ENCODE measurements at regions not wholly inside any gene's neighbourhood (a gene's known extent, or its start where the extent isn't known, plus 50 kb on each side); places are given as distances from the start of the nearest gene placed in this dataset.
"Not testable (repeated sequence)": the region's sequence is repeated elsewhere in the genome, so short reads cannot be mapped to it uniquely, and the experiment has no call there.

- H3K4me3 ChIP-seq (ENCODE audit: low read depth in 1 of 2, low read length in 2 of 2); H3K9me3 ChIP-seq (ENCODE audit: control insufficient read depth in 1 of 2, low read length in 2 of 2); H3K27ac ChIP-seq (ENCODE audit: low read length); H3K36me3 ChIP-seq (ENCODE audit: control insufficient read depth in 1 of 2, insufficient read depth in 2 of 2, low read length in 2 of 2); H3K27me3 ChIP-seq (ENCODE audit: low read depth, low read length); H3K4me1 ChIP-seq (ENCODE audit: control insufficient read depth in 1 of 2, insufficient read depth in 2 of 2, low read length in 2 of 2): not testable (repeated sequence)
Observed at GRCh38 chr7:66438703-66439405, 189.8 kb upstream of the KCTD7 start.

- Histone ChIP-seq H3K27me3 (ENCODE audit: low read depth, low read length) (no peaks in the 10 kb centered on the region), H3K27ac (ENCODE audit: low read length) (no peak overlapping the region), H3K36me3 (ENCODE audit: control insufficient read depth in 1 of 2, insufficient read depth in 2 of 2, low read length in 2 of 2) (no peaks in the 10 kb centered on the region), H3K4me3 (ENCODE audit: low read depth in 1 of 2, low read length in 2 of 2) (no peak overlapping the region), H3K9me3 (ENCODE audit: control insufficient read depth in 1 of 2, low read length in 2 of 2) (no peaks in the 10 kb centered on the region), H3K4me1 (ENCODE audit: control insufficient read depth in 1 of 2, insufficient read depth in 2 of 2, low read length in 2 of 2) (no peaks in the 10 kb centered on the region)
Observed at GRCh38 chr7:66442385-66442784, 186.3 kb upstream of the KCTD7 start.

- Histone ChIP-seq H3K27ac (ENCODE audit: low read length) (no peak overlapping the region), H3K4me3 (ENCODE audit: low read depth in 1 of 2, low read length in 2 of 2) (no peak overlapping the region), H3K36me3 (ENCODE audit: control insufficient read depth in 1 of 2, insufficient read depth in 2 of 2, low read length in 2 of 2) (no peaks in the 10 kb centered on the region), H3K4me1 (ENCODE audit: control insufficient read depth in 1 of 2, insufficient read depth in 2 of 2, low read length in 2 of 2) (no peaks in the 10 kb centered on the region), H3K9me3 (ENCODE audit: control insufficient read depth in 1 of 2, low read length in 2 of 2) (no peaks in the 10 kb centered on the region), H3K27me3 (ENCODE audit: low read depth, low read length) (no peaks in the 10 kb centered on the region)
Observed at GRCh38 chr7:66443946-66444345, 184.7 kb upstream of the KCTD7 start.

GRCh38 chr7:66447007-66447406 lies 181.7 kb upstream of the KCTD7 start:
- H3K4me3 ChIP-seq (ENCODE audit: low read depth in 1 of 2, low read length in 2 of 2); H3K4me1 ChIP-seq (ENCODE audit: control insufficient read depth in 1 of 2, insufficient read depth in 2 of 2, low read length in 2 of 2); H3K27ac ChIP-seq (ENCODE audit: low read length); H3K36me3 ChIP-seq (ENCODE audit: control insufficient read depth in 1 of 2, insufficient read depth in 2 of 2, low read length in 2 of 2); H3K9me3 ChIP-seq (ENCODE audit: control insufficient read depth in 1 of 2, low read length in 2 of 2); H3K27me3 ChIP-seq (ENCODE audit: low read depth, low read length): not testable (repeated sequence)

GRCh38 chr7:66450814-66451213 lies 177.9 kb upstream of the KCTD7 start:
- not testable (repeated sequence) for H3K27me3 ChIP-seq (ENCODE audit: low read depth, low read length); H3K4me1 ChIP-seq (ENCODE audit: control insufficient read depth in 1 of 2, insufficient read depth in 2 of 2, low read length in 2 of 2); H3K9me3 ChIP-seq (ENCODE audit: control insufficient read depth in 1 of 2, low read length in 2 of 2); H3K27ac ChIP-seq (ENCODE audit: low read length); H3K4me3 ChIP-seq (ENCODE audit: low read depth in 1 of 2, low read length in 2 of 2); H3K36me3 ChIP-seq (ENCODE audit: control insufficient read depth in 1 of 2, insufficient read depth in 2 of 2, low read length in 2 of 2)

GRCh38 chr7:66451713-66452112 lies 177.0 kb upstream of the KCTD7 start:
- not testable (repeated sequence) for H3K9me3 ChIP-seq (ENCODE audit: control insufficient read depth in 1 of 2, low read length in 2 of 2); H3K27ac ChIP-seq (ENCODE audit: low read length)

GRCh38 chr7:66452165-66452564 lies 176.5 kb upstream of the KCTD7 start:
- no peaks in the 10 kb centered on the region for H3K27me3 ChIP-seq (ENCODE audit: low read depth, low read length)
- no peaks in the 10 kb centered on the region for H3K36me3 ChIP-seq (ENCODE audit: control insufficient read depth in 1 of 2, insufficient read depth in 2 of 2, low read length in 2 of 2)
- H3K4me3 ChIP-seq (ENCODE audit: low read depth in 1 of 2, low read length in 2 of 2): no peak overlapping the region
- H3K4me1 ChIP-seq (ENCODE audit: control insufficient read depth in 1 of 2, insufficient read depth in 2 of 2, low read length in 2 of 2): no peaks in the 10 kb centered on the region
- no peaks in the 10 kb centered on the region for H3K9me3 ChIP-seq (ENCODE audit: control insufficient read depth in 1 of 2, low read length in 2 of 2)
- H3K27ac ChIP-seq (ENCODE audit: low read length): no peak overlapping the region

More at GRCh38 chr7:66451713-66452112, 177.0 kb upstream of the KCTD7 start:
- H3K27me3 ChIP-seq (ENCODE audit: low read depth, low read length); H3K4me1 ChIP-seq (ENCODE audit: control insufficient read depth in 1 of 2, insufficient read depth in 2 of 2, low read length in 2 of 2); H3K36me3 ChIP-seq (ENCODE audit: control insufficient read depth in 1 of 2, insufficient read depth in 2 of 2, low read length in 2 of 2); H3K4me3 ChIP-seq (ENCODE audit: low read depth in 1 of 2, low read length in 2 of 2): not testable (repeated sequence)

- Histone ChIP-seq H3K36me3 (ENCODE audit: control insufficient read depth in 1 of 2, insufficient read depth in 2 of 2, low read length in 2 of 2) (no peaks in the 10 kb centered on the region), H3K27ac (ENCODE audit: low read length) (no peak overlapping the region), H3K9me3 (ENCODE audit: control insufficient read depth in 1 of 2, low read length in 2 of 2) (no peaks in the 10 kb centered on the region), H3K4me3 (ENCODE audit: low read depth in 1 of 2, low read length in 2 of 2) (no peak overlapping the region), H3K27me3 (ENCODE audit: low read depth, low read length) (no peaks in the 10 kb centered on the region), H3K4me1 (ENCODE audit: control insufficient read depth in 1 of 2, insufficient read depth in 2 of 2, low read length in 2 of 2) (no peaks in the 10 kb centered on the region)
Observed at GRCh38 chr7:66453340-66453739, 175.3 kb upstream of the KCTD7 start.

GRCh38 chr7:66454600-66455225 lies 174.0 kb upstream of the KCTD7 start:
- H3K4me1 ChIP-seq (ENCODE audit: control insufficient read depth in 1 of 2, insufficient read depth in 2 of 2, low read length in 2 of 2): peaks cover 0 to under 1% of the 10 kb centered on the region in 2 donors
- H3K27ac ChIP-seq (ENCODE audit: low read length): no peak overlapping the region
- H3K9me3 ChIP-seq (ENCODE audit: control insufficient read depth in 1 of 2, low read length in 2 of 2): no peaks in the 10 kb centered on the region
- H3K27me3 ChIP-seq (ENCODE audit: low read depth, low read length): no peaks in the 10 kb centered on the region
- no peak overlapping the region for H3K4me3 ChIP-seq (ENCODE audit: low read depth in 1 of 2, low read length in 2 of 2)
- no peaks in the 10 kb centered on the region for H3K36me3 ChIP-seq (ENCODE audit: control insufficient read depth in 1 of 2, insufficient read depth in 2 of 2, low read length in 2 of 2)

GRCh38 chr7:66455432-66455831 lies 173.2 kb upstream of the KCTD7 start:
- H3K4me1 ChIP-seq (ENCODE audit: control insufficient read depth in 1 of 2, insufficient read depth in 2 of 2, low read length in 2 of 2); H3K36me3 ChIP-seq (ENCODE audit: control insufficient read depth in 1 of 2, insufficient read depth in 2 of 2, low read length in 2 of 2); H3K9me3 ChIP-seq (ENCODE audit: control insufficient read depth in 1 of 2, low read length in 2 of 2); H3K4me3 ChIP-seq (ENCODE audit: low read depth in 1 of 2, low read length in 2 of 2); H3K27me3 ChIP-seq (ENCODE audit: low read depth, low read length); H3K27ac ChIP-seq (ENCODE audit: low read length): not testable (repeated sequence)

- not testable (repeated sequence) for H3K27me3 ChIP-seq (ENCODE audit: low read depth, low read length); H3K36me3 ChIP-seq (ENCODE audit: control insufficient read depth in 1 of 2, insufficient read depth in 2 of 2, low read length in 2 of 2); H3K4me3 ChIP-seq (ENCODE audit: low read depth in 1 of 2, low read length in 2 of 2); H3K4me1 ChIP-seq (ENCODE audit: control insufficient read depth in 1 of 2, insufficient read depth in 2 of 2, low read length in 2 of 2); H3K27ac ChIP-seq (ENCODE audit: low read length); H3K9me3 ChIP-seq (ENCODE audit: control insufficient read depth in 1 of 2, low read length in 2 of 2)
Observed at GRCh38 chr7:66456431-66456830, 172.2 kb upstream of the KCTD7 start.

- not testable (repeated sequence) for H3K36me3 ChIP-seq (ENCODE audit: control insufficient read depth in 1 of 2, insufficient read depth in 2 of 2, low read length in 2 of 2); H3K4me1 ChIP-seq (ENCODE audit: control insufficient read depth in 1 of 2, insufficient read depth in 2 of 2, low read length in 2 of 2); H3K4me3 ChIP-seq (ENCODE audit: low read depth in 1 of 2, low read length in 2 of 2); H3K27me3 ChIP-seq (ENCODE audit: low read depth, low read length); H3K9me3 ChIP-seq (ENCODE audit: control insufficient read depth in 1 of 2, low read length in 2 of 2); H3K27ac ChIP-seq (ENCODE audit: low read length)
Observed at GRCh38 chr7:66458991-66459390, 169.7 kb upstream of the KCTD7 start.

All from muscle layer of duodenum (tissue), 2 donors.